KMS-11 (cell line): ENCODE measurements at regions not wholly inside any gene's neighbourhood (a gene's known extent, or its start where the extent isn't known, plus 50 kb on each side); places are given as distances from the start of the nearest gene placed in this dataset.

Experiments used
- H2AFZ ChIP-seq: fragments of 200-600 bp; sonication (generic); 2 replicates; pipeline ENCODE4 v1.6.1; 2016; ENCODE audit warnings: antibody characterized with exemption, mixed run types, low read depth
- H3K27ac ChIP-seq: fragments of 200-600 bp; sonication (generic); 2 replicates; pipeline ENCODE4 v1.6.1; 2016; ENCODE audit warnings: mild to moderate bottlenecking, mixed run types
- H3K27me3 ChIP-seq: fragments of 200-600 bp; sonication (generic); 2 replicates; pipeline ENCODE4 v1.6.1; 2017; ENCODE audit warnings: mild to moderate bottlenecking, low read depth, mixed run types, moderate library complexity; ENCODE audit not compliant: insufficient read depth
- H3K36me3 ChIP-seq: fragments of 200-600 bp; sonication (generic); 2 replicates; pipeline ENCODE4 v1.6.1; 2017; ENCODE audit warnings: mild to moderate bottlenecking, mixed run types; ENCODE audit not compliant: insufficient read depth
- H3K4me1 ChIP-seq: fragments of 200-600 bp; sonication (generic); 2 replicates; pipeline ENCODE4 v1.6.1; 2016; ENCODE audit warnings: mild to moderate bottlenecking, low read depth, mixed run types; ENCODE audit not compliant: poor library complexity, severe bottlenecking
- H3K4me2 ChIP-seq: fragments of 200-600 bp; sonication (generic); 2 replicates; pipeline ENCODE4 v1.7.0; 2016; ENCODE audit warnings: mild to moderate bottlenecking, mixed run types
- H3K4me3 ChIP-seq: fragments of 200-600 bp; sonication (generic); IDR thresholded peaks from 2 replicates; pipeline ENCODE4 v1.6.1; 2017; ENCODE audit warnings: low read depth, low read length, mixed read lengths; ENCODE audit not compliant: insufficient read depth
- H3K79me2 ChIP-seq: fragments of 200-600 bp; sonication (generic); 2 replicates; pipeline ENCODE4 v1.6.1; 2016; ENCODE audit warnings: low read depth, mixed run types; ENCODE audit not compliant: insufficient read depth
- H3K9ac ChIP-seq: fragments of 200-600 bp; sonication (generic); 2 replicates; pipeline ENCODE4 v1.6.1; 2016; ENCODE audit warnings: mild to moderate bottlenecking, mixed run types
- H4K20me1 ChIP-seq: fragments of 200-600 bp; sonication (generic); 2 replicates; pipeline ENCODE4 v1.6.1; 2016; ENCODE audit warnings: mild to moderate bottlenecking, mixed run types; ENCODE audit not compliant: insufficient read depth
- CTCF ChIP-seq: fragments of 200-600 bp; sonication (generic); conservative IDR thresholded peaks from 2 replicates; pipeline ENCODE4 v1.6.1; 2017; ENCODE audit warnings: low read depth, mild to moderate bottlenecking, antibody characterized with exemption, low read length, moderate library complexity, mixed read lengths

- H3K9ac ChIP-seq, result no peak overlapping the region
- H3K79me2 ChIP-seq, result no peaks in the 10 kb centered on the region
- no peaks in the 10 kb centered on the region for H3K27me3 ChIP-seq
These were observed 79.2 kb upstream of the CD163 start for GRCh38 chr12:7582796-7583195.

GRCh38 chr12:7581625-7582024 is 78.0 kb upstream of the CD163 start:
- Histone ChIP-seq H2AFZ (no peak overlapping the region), H3K4me2 (no peak overlapping the region), H4K20me1 (no peaks in the 10 kb centered on the region), H3K4me1 (no peaks in the 10 kb centered on the region), H3K4me3 (no peak overlapping the region), H3K27ac (no peak overlapping the region), H3K36me3 (no peaks in the 10 kb centered on the region), H3K9ac (no peak overlapping the region), H3K79me2 (no peaks in the 10 kb centered on the region), H3K27me3 (no peaks in the 10 kb centered on the region)
- TF ChIP-seq CTCF, result no peak

More at GRCh38 chr12:7582796-7583195, 79.2 kb upstream of the CD163 start:
- H3K27ac ChIP-seq, result no peak overlapping the region
- no peak overlapping the region for H3K4me3 ChIP-seq
- H2AFZ ChIP-seq, result no peak overlapping the region
- no peaks in the 10 kb centered on the region for H4K20me1 ChIP-seq
- H3K4me1 ChIP-seq, result no peaks in the 10 kb centered on the region
- TF ChIP-seq CTCF, result no peak
- no peaks in the 10 kb centered on the region for H3K36me3 ChIP-seq
- H3K4me2 ChIP-seq, result no peak overlapping the region

- Histone ChIP-seq H3K4me1 (no peaks in the 10 kb centered on the region), H3K4me2 (no peak overlapping the region), H4K20me1 (no peaks in the 10 kb centered on the region), H3K27me3 (no peaks in the 10 kb centered on the region), H3K4me3 (no peak overlapping the region), H2AFZ (no peak overlapping the region), H3K36me3 (no peaks in the 10 kb centered on the region), H3K9ac (no peak overlapping the region), H3K27ac (no peak overlapping the region), H3K79me2 (no peaks in the 10 kb centered on the region)
- no peak for TF ChIP-seq CTCF
These were observed 77.5 kb upstream of the CD163 start for GRCh38 chr12:7581046-7581445.

GRCh38 chr12:7571257-7571656 is 67.7 kb upstream of the CD163 start:
- H3K4me2 ChIP-seq, result no peak overlapping the region
- no peak overlapping the region for H3K4me3 ChIP-seq
- H3K9ac ChIP-seq, result no peak overlapping the region
- no peaks in the 10 kb centered on the region for H3K4me1 ChIP-seq
- no peaks in the 10 kb centered on the region for H3K79me2 ChIP-seq
- TF ChIP-seq CTCF, result no peak
- H3K27me3 ChIP-seq, result no peaks in the 10 kb centered on the region
- no peak overlapping the region for H2AFZ ChIP-seq
- no peaks in the 10 kb centered on the region for H3K36me3 ChIP-seq
- H4K20me1 ChIP-seq, result no peaks in the 10 kb centered on the region
- H3K27ac ChIP-seq, result no peak overlapping the region
